Nephron (organoid): ENCODE measurements at regions not wholly inside any gene's neighbourhood (a gene's known extent, or its start where the extent isn't known, plus 50 kb on each side); places are given as distances from the start of the nearest gene placed in this dataset.
"Not testable (repeated sequence)": the region's sequence is repeated elsewhere in the genome, so short reads cannot be mapped to it uniquely, and the experiment has no call there.

ENCODE experiments used
- H3K27ac Mint-ChIP-seq, 3 experiments: 2 replicates each; pipeline ENCODE4 v1.8.0; 2020; ENCODE audit warnings: mixed read lengths in 3 of 3, mild to moderate bottlenecking in 2 of 3, moderate library complexity in 1 of 3
- H3K27me3 Mint-ChIP-seq: 2 replicates; pipeline ENCODE4 v1.8.0; 2021; ENCODE audit warnings: low read depth, mild to moderate bottlenecking, moderate library complexity, mixed read lengths
- H3K36me3 Mint-ChIP-seq: 2 replicates; pipeline ENCODE4 v1.8.0; 2020; ENCODE audit warnings: low read depth, mixed read lengths
- H3K4me1 Mint-ChIP-seq: 2 replicates; pipeline ENCODE4 v1.8.0; 2020; ENCODE audit warnings: mixed read lengths
- H3K4me3 Mint-ChIP-seq, 3 experiments: 2 replicates each; pipeline ENCODE4 v1.8.0; 2020; ENCODE audit warnings: mild to moderate bottlenecking in 3 of 3, mixed read lengths in 3 of 3, moderate library complexity in 2 of 3
- H3K9me3 Mint-ChIP-seq: 2 replicates; pipeline ENCODE4 v1.8.0; 2020; ENCODE audit warnings: mixed read lengths
- CTCF ChIP-seq, 3 experiments: fragments of 200-600 bp; sonication (generic); IDR thresholded peaks; one replicate each; pipeline ENCODE4 v1.5.0; 2021; ENCODE audit warnings: antibody characterized with exemption in 3 of 3; ENCODE audit not compliant: unreplicated experiment in 3 of 3

GRCh38 chr3:124360563-124360962 is 368.6 kb upstream of the ROPN1 start:
- H3K27ac Mint-ChIP-seq = peak overlapping the region; percentile 95 to 99 (median 99)
- peaks cover 60% of the 10 kb centered on the region for H3K4me1 Mint-ChIP-seq
- H3K9me3 Mint-ChIP-seq = peaks cover under 1% of the 10 kb centered on the region
- peak overlapping the region in 2 of 3 experiments; percentile 20 to 24 for H3K4me3 Mint-ChIP-seq
- no peaks in the 10 kb centered on the region for H3K27me3 Mint-ChIP-seq
- H3K36me3 Mint-ChIP-seq = peaks cover 11% of the 10 kb centered on the region
- no peak for TF ChIP-seq CTCF (IDR thresholded peaks at IDR 0.05; ENCODE audit: unreplicated experiment in 3 of 3)

GRCh38 chr3:124361566-124361965 is 368.7 kb upstream of the UMPS start:
- Mint-ChIP-seq H3K27ac (peak overlapping the region; percentile 95 to 99 (median 99)), H3K4me1 (peaks cover 63% of the 10 kb centered on the region), H3K27me3 (no peaks in the 10 kb centered on the region), H3K9me3 (peaks cover 5% of the 10 kb centered on the region), H3K4me3 (no peak overlapping the region), H3K36me3 (peaks cover 14% of the 10 kb centered on the region)
- no peak for TF ChIP-seq CTCF (IDR thresholded peaks at IDR 0.05; ENCODE audit: unreplicated experiment in 3 of 3)

DNA sequence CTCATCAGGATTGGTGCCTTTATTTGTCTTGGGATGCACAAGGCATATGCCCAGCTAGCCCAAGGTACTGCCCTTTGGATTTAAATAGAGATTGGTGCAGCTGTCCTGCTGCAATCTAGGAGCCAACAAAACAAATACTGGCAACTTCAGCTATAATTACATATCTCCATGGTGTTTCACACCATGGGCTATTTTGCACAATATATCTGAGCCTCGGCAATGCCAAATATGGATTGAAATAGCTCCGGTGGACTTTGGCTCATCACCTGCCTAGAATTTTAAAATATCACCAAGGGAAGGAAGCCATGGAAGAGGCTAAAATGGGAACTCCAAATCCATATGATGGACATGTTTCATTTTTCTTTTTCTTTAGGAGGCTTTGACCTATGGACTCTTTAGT is 367.8 kb upstream of the UMPS start:
- H3K9me3 Mint-ChIP-seq = peaks cover 5% of the 10 kb centered on the region
- no peak overlapping the region for H3K4me3 Mint-ChIP-seq
- H3K27ac Mint-ChIP-seq = peak overlapping the region; percentile 30 to 99 (median 99)
- H3K36me3 Mint-ChIP-seq = peaks cover 9% of the 10 kb centered on the region
- no peak for TF ChIP-seq CTCF (IDR thresholded peaks at IDR 0.05; ENCODE audit: unreplicated experiment in 3 of 3)
- peaks cover 63% of the 10 kb centered on the region for H3K4me1 Mint-ChIP-seq
- H3K27me3 Mint-ChIP-seq = no peaks in the 10 kb centered on the region

DNA sequence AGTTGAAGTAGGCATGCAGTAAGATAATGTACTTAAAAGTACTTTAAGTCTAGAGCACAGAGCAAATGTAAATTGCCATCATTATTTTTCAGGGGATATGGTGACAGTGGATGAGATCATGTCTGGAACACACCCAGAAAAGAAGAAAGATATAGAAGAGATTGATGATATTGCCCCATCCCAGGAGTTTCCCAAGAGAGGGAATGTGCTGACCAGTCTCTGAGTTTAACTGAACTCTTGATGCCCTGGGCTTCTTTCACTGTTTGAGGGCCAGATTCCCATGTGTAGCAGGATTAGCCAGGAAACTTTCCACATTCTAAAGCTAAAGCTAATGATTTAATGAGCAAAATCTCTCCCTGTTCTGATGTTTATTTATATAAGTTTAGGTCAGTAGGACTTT is 366.8 kb upstream of the UMPS start:
- H3K36me3 Mint-ChIP-seq = peaks cover 9% of the 10 kb centered on the region
- peak overlapping the region; percentile 86 to 97 (median 94) for H3K27ac Mint-ChIP-seq
- peak overlapping the region in 1 of 3 experiments; percentile 13 for H3K4me3 Mint-ChIP-seq
- H3K9me3 Mint-ChIP-seq = peaks cover 5% of the 10 kb centered on the region
- H3K27me3 Mint-ChIP-seq = no peaks in the 10 kb centered on the region
- TF ChIP-seq CTCF (IDR thresholded peaks at IDR 0.05; ENCODE audit: unreplicated experiment in 3 of 3) = no peak
- peaks cover 63% of the 10 kb centered on the region for H3K4me1 Mint-ChIP-seq

DNA sequence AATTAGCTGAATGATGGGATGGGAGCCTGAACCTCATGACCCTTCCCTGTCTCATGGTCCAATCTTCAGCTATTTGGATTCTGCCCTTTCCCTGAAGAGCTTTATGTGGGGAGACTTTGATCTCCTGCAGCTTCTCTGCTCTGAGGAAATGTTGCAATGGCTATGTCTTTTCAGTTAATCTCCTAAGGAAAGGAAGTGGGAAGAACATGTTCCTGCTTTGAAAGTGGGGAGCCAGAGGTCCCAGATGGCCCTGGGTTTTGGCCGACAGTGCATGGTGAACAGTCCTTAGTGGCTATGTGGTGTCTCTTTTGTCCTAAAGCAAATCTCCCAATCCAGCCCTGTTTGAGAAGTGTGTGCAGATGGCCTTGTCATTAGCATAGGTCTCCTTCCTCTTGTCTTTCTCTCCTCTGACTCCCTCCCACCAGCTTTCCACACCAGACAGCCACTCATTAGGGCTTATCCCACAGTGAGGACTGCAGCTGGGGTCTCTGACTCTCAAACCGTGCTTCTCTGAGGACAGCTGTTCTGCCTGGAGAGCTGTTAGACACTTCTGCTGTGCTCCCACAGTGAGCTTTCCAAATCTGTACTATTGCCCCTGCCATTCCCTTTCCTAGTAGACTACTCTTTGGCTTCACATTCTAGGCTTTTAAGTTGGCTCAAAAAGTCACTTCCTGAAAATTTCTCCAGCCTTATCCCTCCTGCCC is 365.8 kb upstream of the UMPS start:
- peaks cover 58% of the 10 kb centered on the region for H3K4me1 Mint-ChIP-seq
- peaks cover 9% of the 10 kb centered on the region for H3K9me3 Mint-ChIP-seq
- H3K4me3 Mint-ChIP-seq = peak overlapping the region in 1 of 3 experiments; percentile 4
- TF ChIP-seq CTCF (IDR thresholded peaks at IDR 0.05; ENCODE audit: unreplicated experiment in 3 of 3) = no peak
- H3K27ac Mint-ChIP-seq = peak overlapping the region; percentile 86 to 97 (median 94)
- peaks cover 17% of the 10 kb centered on the region for H3K36me3 Mint-ChIP-seq
- H3K27me3 Mint-ChIP-seq = no peaks in the 10 kb centered on the region

- Mint-ChIP-seq H3K9me3 (peaks cover 20% of the 10 kb centered on the region), H3K4me1 (peaks cover 39% of the 10 kb centered on the region), H3K36me3 (peaks cover 32% of the 10 kb centered on the region)
- H3K27me3 Mint-ChIP-seq, H3K4me3 Mint-ChIP-seq, H3K27ac Mint-ChIP-seq: not testable (repeated sequence)
These were observed 363.6 kb upstream of the UMPS start for GRCh38 chr3:124366655-124367054.
